Transverse colon (tissue), 4 donors: ENCODE measurements at regions not wholly inside any gene's neighbourhood (a gene's known extent, or its start where the extent isn't known, plus 50 kb on each side); places are given as distances from the start of the nearest gene placed in this dataset.

ENCODE experiments used
- DNase-seq: peaks from one replicate; pipeline ENCODE4 v3.0.0-alpha.2; 2019
- H3K27ac ChIP-seq, 4 donors: fragments of 200-600 bp; sonication (generic); 2 replicates each; pipeline ENCODE4 v1.5.1; 2016 to 2018; ENCODE audit warnings: inconsistent platforms in 4 of 4
- H3K27me3 ChIP-seq: fragments of 200-600 bp; sonication (generic); 2 replicates; pipeline ENCODE4 v1.5.1; 2017; ENCODE audit warnings: inconsistent platforms
- H3K36me3 ChIP-seq, 4 donors: fragments of 200-600 bp; sonication (generic); 2 replicates each; pipeline ENCODE4 v1.5.1; 2017 to 2019; ENCODE audit warnings: inconsistent platforms in 4 of 4
- H3K4me1 ChIP-seq, 4 donors: fragments of 200-600 bp; sonication (generic); 2 replicates each; pipeline ENCODE4 v1.5.1; 2017 to 2020; ENCODE audit warnings: inconsistent platforms in 4 of 4
- H3K4me3 ChIP-seq, 4 donors: fragments of 200-600 bp; sonication (generic); 1 replicate in 1 of 4; 2 replicates in 3 of 4; pipeline versions ENCODE4 v1.5.1 to v1.6.1; 2017 to 2019; ENCODE audit warnings: inconsistent platforms in 4 of 4
- H3K9me3 ChIP-seq, 2 donors: fragments of 200-600 bp; sonication (generic); 2 replicates each; pipeline ENCODE4 v1.5.1; 2017 to 2019; ENCODE audit warnings: inconsistent platforms in 2 of 2
- EP300 ChIP-seq: sonication (generic); formaldehyde crosslinking; IDR thresholded peaks from one replicate; pipeline ENCODE4 v1.6.1; 2017; ENCODE audit warnings: antibody characterized with exemption, low read depth
- POLR2A ChIP-seq: fragments of 450-650 bp; IDR thresholded peaks from one replicate; pipeline ENCODE4 v1.6.1; 2016; ENCODE audit warnings: antibody characterized with exemption, mild to moderate bottlenecking, moderate library complexity
- POLR2AphosphoS5 ChIP-seq, 3 donors: sonication (generic); formaldehyde crosslinking; IDR thresholded peaks; one replicate each; pipeline ENCODE4 v1.6.1; 2016; ENCODE audit warnings: antibody characterized with exemption in 3 of 3
- WGBS, 2 donors: methylation state at CpG; one replicate each; pipeline ENCODE4 v1.1.5; 2018; ENCODE audit warnings: low coverage in 1 of 2; 5-methylcytosine and 5-hydroxymethylcytosine counted together
- in situ Hi-C, 4 donors: fragments of 200-750 bp; cut with MboI; loops; one replicate each; pipeline versions ENCODE4 v1.15.0 to v1.15.1; 2017; ENCODE audit warnings: low sequenced_read_pairs in 3 of 4, low pct_ligation_motif_present in 1 of 4, low pct_unique_long_range_greater_than_20kb in 1 of 4
- intact Hi-C: fragments of 100-400 bp; cut with DNase I; formaldehyde crosslinking; loops from one replicate; pipeline ENCODE4 v1.15.1; 2023; ENCODE audit warnings: low total_unique reads
- TF ChIP-seq, protein P1 (sequence below), 5 experiments: fragments of 200-600 bp in 3 of 5; fragments of 450-650 bp in 2 of 5; sonication (generic) in 3 of 5; IDR thresholded peaks; 1 replicate in 2 of 5; 2 replicates in 3 of 5; pipeline ENCODE4 v1.5.1; 2016 to 2017; ENCODE audit warnings: antibody characterized with exemption in 5 of 5, inconsistent platforms in 3 of 5, mild to moderate bottlenecking in 2 of 5, moderate library complexity in 1 of 5

DNA sequence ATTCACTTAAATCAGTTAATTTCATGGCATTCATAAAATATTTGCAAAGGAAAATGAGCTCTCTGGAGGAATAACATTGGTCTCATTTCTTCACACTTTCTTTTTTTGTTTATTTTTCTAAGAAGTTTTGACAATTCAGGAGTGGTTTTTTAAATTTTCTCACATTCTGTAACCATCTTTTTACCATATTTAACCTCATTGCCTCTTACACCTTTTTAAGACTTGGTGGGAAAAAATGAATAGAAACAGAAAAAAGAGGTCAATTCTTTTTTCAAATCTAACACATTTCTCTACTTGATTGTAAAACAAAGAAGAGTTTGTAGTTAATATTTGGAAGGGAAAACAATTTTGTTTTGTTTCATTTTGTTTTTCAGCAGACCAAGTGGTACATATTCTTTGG is 1034.7 kb upstream of the RAG2 start:
- Histone ChIP-seq H3K27me3 (no peaks in the 10 kb centered on the region), H3K4me3 (no peak overlapping the region), H3K4me1 (no peaks in the 10 kb centered on the region), H3K27ac (no peak overlapping the region), H3K36me3 (no peaks in the 10 kb centered on the region), H3K9me3 (no peaks in the 10 kb centered on the region)
- TF ChIP-seq POLR2AphosphoS5 (IDR thresholded peaks at IDR 0.05), result no peak
- TF ChIP-seq, protein P1, sequence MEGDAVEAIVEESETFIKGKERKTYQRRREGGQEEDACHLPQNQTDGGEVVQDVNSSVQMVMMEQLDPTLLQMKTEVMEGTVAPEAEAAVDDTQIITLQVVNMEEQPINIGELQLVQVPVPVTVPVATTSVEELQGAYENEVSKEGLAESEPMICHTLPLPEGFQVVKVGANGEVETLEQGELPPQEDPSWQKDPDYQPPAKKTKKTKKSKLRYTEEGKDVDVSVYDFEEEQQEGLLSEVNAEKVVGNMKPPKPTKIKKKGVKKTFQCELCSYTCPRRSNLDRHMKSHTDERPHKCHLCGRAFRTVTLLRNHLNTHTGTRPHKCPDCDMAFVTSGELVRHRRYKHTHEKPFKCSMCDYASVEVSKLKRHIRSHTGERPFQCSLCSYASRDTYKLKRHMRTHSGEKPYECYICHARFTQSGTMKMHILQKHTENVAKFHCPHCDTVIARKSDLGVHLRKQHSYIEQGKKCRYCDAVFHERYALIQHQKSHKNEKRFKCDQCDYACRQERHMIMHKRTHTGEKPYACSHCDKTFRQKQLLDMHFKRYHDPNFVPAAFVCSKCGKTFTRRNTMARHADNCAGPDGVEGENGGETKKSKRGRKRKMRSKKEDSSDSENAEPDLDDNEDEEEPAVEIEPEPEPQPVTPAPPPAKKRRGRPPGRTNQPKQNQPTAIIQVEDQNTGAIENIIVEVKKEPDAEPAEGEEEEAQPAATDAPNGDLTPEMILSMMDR (IDR thresholded peaks at IDR 0.05), result no peak
- no peak for DNase-seq
- intact Hi-C loops (no loop called here), in situ Hi-C loops (no loop called here)

- intact Hi-C loops, result no loop called here
- no peaks in the 10 kb centered on the region for H3K9me3 ChIP-seq
- no peaks in the 10 kb centered on the region for H3K27me3 ChIP-seq
- TF ChIP-seq, protein P1 (IDR thresholded peaks at IDR 0.05), result no peak
- no peak for TF ChIP-seq POLR2A
- TF ChIP-seq EP300, result no peak
- TF ChIP-seq POLR2AphosphoS5 (IDR thresholded peaks at IDR 0.05), result no peak
- in situ Hi-C loops, result no loop called here
- 70 to 86% methylated on average over 1 of the region's 1 CpG for WGBS, 2 donors
- DNase-seq, result no peak
- no peaks in the 10 kb centered on the region for H3K4me1 ChIP-seq
- H3K4me3 ChIP-seq, result no peak overlapping the region
- no peaks in the 10 kb centered on the region for H3K36me3 ChIP-seq
- H3K27ac ChIP-seq, result no peak overlapping the region
Measured at GRCh38 chr11:37630866-37631265, 1032.8 kb upstream of the RAG2 start.

DNA sequence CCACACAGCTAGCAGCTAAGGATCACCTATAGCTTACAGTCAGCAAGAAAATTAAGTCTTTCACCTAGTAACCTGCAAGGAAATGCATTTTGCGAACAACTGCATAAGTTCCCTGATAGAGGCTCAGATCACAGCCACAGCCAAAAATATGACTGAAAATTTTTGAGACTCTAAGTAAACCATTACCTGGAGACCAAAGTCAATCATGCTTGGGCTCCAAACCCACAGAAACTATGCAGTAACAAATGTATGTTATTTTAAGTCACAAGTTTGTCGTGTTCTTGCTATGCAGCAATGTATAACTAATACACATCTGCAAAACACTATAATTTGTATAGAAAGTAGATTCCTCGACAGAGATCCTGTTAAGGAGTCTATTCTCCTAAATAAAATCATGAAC is 1025.7 kb upstream of the RAG2 start:
- 76 to 86% methylated on average over 3 of the region's 3 CpGs for WGBS, 2 donors
- no peak for TF ChIP-seq POLR2AphosphoS5 (IDR thresholded peaks at IDR 0.05)
- no peak for TF ChIP-seq POLR2A
- TF ChIP-seq, protein P1 (IDR thresholded peaks at IDR 0.05), result no peak
- TF ChIP-seq EP300, result no peak
- Histone ChIP-seq H3K4me3 (no peak overlapping the region), H3K27me3 (no peaks in the 10 kb centered on the region), H3K27ac (no peak overlapping the region), H3K4me1 (no peaks in the 10 kb centered on the region), H3K9me3 (no peaks in the 10 kb centered on the region), H3K36me3 (no peaks in the 10 kb centered on the region)
- in situ Hi-C loops (no loop called here), intact Hi-C loops (loop anchor here (5.0 kb wide), 1 partner anchor 1051 kb away; no protein-coding TSS in a partner anchor)
- no peak for DNase-seq

- in situ Hi-C loops, result no loop called here
- no peaks in the 10 kb centered on the region for H3K27me3 ChIP-seq
Measured at GRCh38 chr11:37621662-37622061, 1023.6 kb upstream of the RAG2 start.

DNA sequence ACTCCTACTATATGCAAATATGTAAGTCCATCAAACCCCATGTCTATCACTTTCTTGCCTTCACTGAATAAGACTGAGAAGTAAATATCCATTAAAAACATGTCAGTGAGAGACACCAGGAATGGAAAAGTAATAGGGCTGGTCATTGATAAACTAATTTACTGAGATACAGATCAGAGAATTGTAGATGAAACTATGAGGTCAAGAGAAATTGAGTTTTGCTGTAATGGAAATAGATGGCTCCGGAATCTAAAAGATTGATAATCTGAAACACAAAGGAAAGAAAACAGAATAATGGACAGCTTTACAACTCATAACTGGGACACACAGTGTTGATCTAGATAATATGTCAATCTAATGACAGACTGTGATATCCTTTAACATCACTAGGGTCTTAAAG is 1018.3 kb upstream of the RAG2 start:
- Histone ChIP-seq H3K36me3 (no peaks in the 10 kb centered on the region), H3K4me3 (no peak overlapping the region), H3K9me3 (no peaks in the 10 kb centered on the region), H3K27ac (no peak overlapping the region), H3K4me1 (no peaks in the 10 kb centered on the region), H3K27me3 (no peaks in the 10 kb centered on the region)
- TF ChIP-seq POLR2A (no peak), POLR2AphosphoS5 (IDR thresholded peaks at IDR 0.05) (no peak), EP300 (no peak)
- TF ChIP-seq, protein P1 (IDR thresholded peaks at IDR 0.05), result no peak
- intact Hi-C loops, result no loop called here
- 88 to 93% methylated on average over 1 of the region's 1 CpG for WGBS, 2 donors
- in situ Hi-C loops, result no loop called here
- DNase-seq, result no peak

More at GRCh38 chr11:37621662-37622061, 1023.6 kb upstream of the RAG2 start:
- H3K4me3 ChIP-seq, result no peak overlapping the region
- H3K36me3 ChIP-seq, result no peaks in the 10 kb centered on the region
- H3K27ac ChIP-seq, result no peak overlapping the region
- H3K9me3 ChIP-seq, result no peaks in the 10 kb centered on the region
- intact Hi-C loops, result loop anchor here (5.0 kb wide), 1 partner anchor 1049 kb away; no protein-coding TSS in a partner anchor
- H3K4me1 ChIP-seq, result no peaks in the 10 kb centered on the region
- no peak for DNase-seq
- no peak for TF ChIP-seq POLR2A
- TF ChIP-seq EP300, result no peak
- 58 to 63% methylated on average over 1 of the region's 1 CpG for WGBS, 2 donors
